B cell (primary cell): ENCODE measurements at regions not wholly inside any gene's neighbourhood (a gene's known extent, or its start where the extent isn't known, plus 50 kb on each side); places are given as distances from the start of the nearest gene placed in this dataset.

Experiments used
- ATAC-seq: fragments of 200-7000 bp; cut with Tn5 transposase; one replicate; pipeline ENCODE4 v1.10.0; 2021; ENCODE audit warnings: low read depth, mild to moderate bottlenecking, moderate number of reproducible peaks, moderate library complexity
- CTCF ChIA-PET: fragments of 350-600 bp; sonication (Branson Sonifier 250); formaldehyde crosslinking; loops from one replicate; lab custom pipeline; 2021; ENCODE audit warnings: antibody characterized with exemption, inconsistent platforms; lab: Charles Lee
- POLR2A ChIA-PET: fragments of 350-600 bp; sonication (Branson Sonifier 250); formaldehyde crosslinking; loops from one replicate; lab custom pipeline; 2021; ENCODE audit warnings: antibody characterized with exemption; lab: Charles Lee
- DNase-seq: peaks from one replicate; pipeline ENCODE4 v3.0.0; 2013
- H2AFZ ChIP-seq: 2 replicates; pipeline ENCODE4 v1.6.1; 2012; ENCODE audit warnings: mild to moderate bottlenecking, low read depth, low read length; ENCODE audit not compliant: insufficient read depth, poor library complexity, severe bottlenecking
- H3K27ac ChIP-seq, 2 donors: 1 replicate in 1 of 2; 2 replicates in 1 of 2; pipeline ENCODE4 v1.5.1; 2012 to 2013; ENCODE audit warnings: low read length in 2 of 2, mild to moderate bottlenecking in 2 of 2, moderate library complexity in 1 of 2
- H3K27me3 ChIP-seq, 4 experiments: fragments of 200-600 bp in 1 of 4; sonication (generic) in 1 of 4; replicated peaks in 1 of 4; 1 replicate in 2 of 4; 2 replicates in 2 of 4; pipeline versions ENCODE4 v1.6.1 to v1.7.0; 2013 to 2016; ENCODE audit warnings: low read length in 3 of 4, mild to moderate bottlenecking in 2 of 4, mixed read lengths in 1 of 4, moderate library complexity in 1 of 4; ENCODE audit not compliant: insufficient read depth in 4 of 4, control insufficient read depth in 3 of 4; ENCODE audit errors: control extremely low read depth in 1 of 4
- H3K36me3 ChIP-seq, 2 experiments: replicated peaks in 1 of 2; 1 replicate in 1 of 2; 2 replicates in 1 of 2; pipeline versions ENCODE4 v1.6.1 to v1.7.1; 2013; ENCODE audit warnings: low read length in 1 of 2; ENCODE audit not compliant: insufficient read depth in 2 of 2, control insufficient read depth in 1 of 2; ENCODE audit errors: control extremely low read depth in 1 of 2, extremely low read depth in 1 of 2
- H3K4me1 ChIP-seq, 2 donors: fragments of 200-600 bp in 1 of 2; sonication (generic) in 1 of 2; 1 replicate in 1 of 2; 2 replicates in 1 of 2; pipeline versions ENCODE4 v1.5.1 to v1.6.1; 2013 to 2017; ENCODE audit warnings: low read length in 2 of 2; ENCODE audit not compliant: control insufficient read depth in 2 of 2, insufficient read depth in 2 of 2
- H3K4me2 ChIP-seq: replicated peaks from 2 replicates; pipeline ENCODE3; 2012; ENCODE audit warnings: mild to moderate bottlenecking, low read depth, low read length; ENCODE audit not compliant: poor library complexity, severe bottlenecking
- H3K4me3 ChIP-seq, 5 experiments: fragments of 200-600 bp in 1 of 5; sonication (generic) in 1 of 5; 1 replicate in 3 of 5; 2 replicates in 2 of 5; pipeline versions ENCODE4 v1.5.1 to v1.7.0; 2011 to 2016; ENCODE audit warnings: low read length in 4 of 5, mild to moderate bottlenecking in 4 of 5, low read depth in 2 of 5, control low read depth in 1 of 5, moderate library complexity in 1 of 5; ENCODE audit not compliant: insufficient read depth in 1 of 5; ENCODE audit errors: control extremely low read depth in 1 of 5, extremely low read depth in 1 of 5
- H3K79me2 ChIP-seq: fragments of 200-600 bp; sonication (generic); one replicate; pipeline ENCODE4 v1.6.0; 2016; ENCODE audit warnings: low read length; ENCODE audit not compliant: control insufficient read depth, insufficient read depth
- H3K9ac ChIP-seq: fragments of 200-600 bp; sonication (generic); 2 replicates; pipeline ENCODE4 v1.6.1; 2017; ENCODE audit warnings: mild to moderate bottlenecking, low read length, moderate library complexity
- H3K9me3 ChIP-seq, 3 donors: one replicate each; pipeline versions ENCODE4 v1.6.1 to v1.7.1; 2013; ENCODE audit warnings: low read length in 2 of 3; ENCODE audit not compliant: control insufficient read depth in 2 of 3, insufficient read depth in 1 of 3; ENCODE audit errors: control extremely low read depth in 1 of 3
- H4K20me1 ChIP-seq: 2 replicates; pipeline ENCODE4 v1.6.0; 2012; ENCODE audit warnings: mild to moderate bottlenecking, low read length; ENCODE audit not compliant: insufficient read depth, control insufficient read depth, poor library complexity, severe bottlenecking
- H3K27ac Mint-ChIP-seq: one replicate; pipeline ENCODE4 v1.8.0; 2021; ENCODE audit warnings: mixed read lengths
- H3K27me3 Mint-ChIP-seq: one replicate; pipeline ENCODE4 v1.8.0; 2021; ENCODE audit warnings: mixed read lengths
- H3K4me1 Mint-ChIP-seq: one replicate; pipeline ENCODE4 v1.8.0; 2021; ENCODE audit warnings: mixed read lengths
- H3K4me3 Mint-ChIP-seq: one replicate; pipeline ENCODE4 v1.8.0; 2021; ENCODE audit warnings: mixed read lengths
- H3K9me3 Mint-ChIP-seq: one replicate; pipeline ENCODE4 v1.8.0; 2022; ENCODE audit warnings: mixed read lengths; ENCODE audit not compliant: insufficient read depth
- EZH2 ChIP-seq: IDR thresholded peaks from 2 replicates; pipeline ENCODE4 v1.6.1; 2012; ENCODE audit warnings: borderline replicate concordance, low read depth, mild to moderate bottlenecking, moderate library complexity, low read length; ENCODE audit not compliant: insufficient read depth, poor library complexity, severe bottlenecking
- WGBS: methylation state at CpG from one replicate; pipeline ENCODE4 v1.1.5; 2013; ENCODE audit warnings: missing lambda C conversion rate; ENCODE audit not compliant: insufficient coverage; 5-methylcytosine and 5-hydroxymethylcytosine counted together
- intact Hi-C: fragments of 100-400 bp; cut with micrococcal nuclease; formaldehyde crosslinking; loops from one replicate; pipeline ENCODE4 v1.10.0; 2022
- TF ChIP-seq, protein P1 (sequence below): fragments of 200-600 bp; IDR thresholded peaks from one replicate; pipeline ENCODE4 v1.8.0; 2022; ENCODE audit warnings: antibody characterized with exemption, mild to moderate bottlenecking

DNA sequence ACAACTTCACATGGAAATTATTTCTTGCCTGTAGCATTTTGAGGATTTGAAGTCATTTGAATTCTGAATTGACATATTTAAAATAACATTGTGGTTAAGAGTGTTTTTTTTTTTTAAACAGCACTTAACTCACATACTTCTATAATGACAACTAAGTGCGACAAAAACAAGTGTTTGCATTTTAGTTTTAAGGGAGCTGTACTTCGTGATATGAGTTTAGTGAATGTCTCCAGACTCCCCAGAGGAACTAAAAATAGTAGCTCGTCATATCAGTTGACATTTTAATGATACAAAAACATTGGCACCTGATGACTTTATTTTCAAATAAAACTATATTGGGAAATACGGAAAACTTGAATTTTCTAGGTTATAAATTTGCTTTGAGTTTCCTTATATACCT, 389.6 kb upstream of the MON1B start:
- Mint-ChIP-seq H3K27me3 (no peaks in the 10 kb centered on the region), H3K27ac (no peak overlapping the region), H3K9me3 (peaks cover 2% of the 10 kb centered on the region), H3K4me1 (no peaks in the 10 kb centered on the region), H3K4me3 (no peak overlapping the region)
- Histone ChIP-seq H3K4me3 (no peak overlapping the region), H3K79me2 (no peaks in the 10 kb centered on the region), H2AFZ (no peak overlapping the region), H3K36me3 (no peaks in the 10 kb centered on the region), H3K27ac (no peak overlapping the region), H3K9me3 (no peaks in the 10 kb centered on the region), H3K4me1 (no peaks in the 10 kb centered on the region), H3K4me2 (no peak overlapping the region), H3K9ac (no peak overlapping the region), H4K20me1 (no peaks in the 10 kb centered on the region), H3K27me3 (no peaks in the 10 kb centered on the region)
- CTCF ChIA-PET: no interaction called here
- no CpG with 5 or more reads among the region's 4 CpGs for WGBS
- intact Hi-C loops: no loop called here
- POLR2A ChIA-PET: no interaction called here
- ATAC-seq (no peak), DNase-seq (no peak)
- TF ChIP-seq, protein P1, sequence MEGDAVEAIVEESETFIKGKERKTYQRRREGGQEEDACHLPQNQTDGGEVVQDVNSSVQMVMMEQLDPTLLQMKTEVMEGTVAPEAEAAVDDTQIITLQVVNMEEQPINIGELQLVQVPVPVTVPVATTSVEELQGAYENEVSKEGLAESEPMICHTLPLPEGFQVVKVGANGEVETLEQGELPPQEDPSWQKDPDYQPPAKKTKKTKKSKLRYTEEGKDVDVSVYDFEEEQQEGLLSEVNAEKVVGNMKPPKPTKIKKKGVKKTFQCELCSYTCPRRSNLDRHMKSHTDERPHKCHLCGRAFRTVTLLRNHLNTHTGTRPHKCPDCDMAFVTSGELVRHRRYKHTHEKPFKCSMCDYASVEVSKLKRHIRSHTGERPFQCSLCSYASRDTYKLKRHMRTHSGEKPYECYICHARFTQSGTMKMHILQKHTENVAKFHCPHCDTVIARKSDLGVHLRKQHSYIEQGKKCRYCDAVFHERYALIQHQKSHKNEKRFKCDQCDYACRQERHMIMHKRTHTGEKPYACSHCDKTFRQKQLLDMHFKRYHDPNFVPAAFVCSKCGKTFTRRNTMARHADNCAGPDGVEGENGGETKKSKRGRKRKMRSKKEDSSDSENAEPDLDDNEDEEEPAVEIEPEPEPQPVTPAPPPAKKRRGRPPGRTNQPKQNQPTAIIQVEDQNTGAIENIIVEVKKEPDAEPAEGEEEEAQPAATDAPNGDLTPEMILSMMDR: no peak
- no peak for TF ChIP-seq EZH2

- intact Hi-C loops: no loop called here
- no peak overlapping the region for H3K4me3 ChIP-seq
- H3K9ac ChIP-seq: no peak overlapping the region
- ChIA-PET POLR2A (no interaction called here), CTCF (interaction anchor here (1.3 kb wide), 1 partner anchor 11 kb away, joined by 3 read pairs; no protein-coding TSS in a partner anchor)
- H3K36me3 ChIP-seq: no peaks in the 10 kb centered on the region
- H3K4me2 ChIP-seq: no peak overlapping the region
- H3K79me2 ChIP-seq: no peaks in the 10 kb centered on the region
- no peaks in the 10 kb centered on the region for H3K9me3 ChIP-seq
- no peaks in the 10 kb centered on the region for H4K20me1 ChIP-seq
- ATAC-seq (no peak), DNase-seq (no peak)
- H3K4me1 Mint-ChIP-seq: no peaks in the 10 kb centered on the region
- no peaks in the 10 kb centered on the region for H3K27me3 Mint-ChIP-seq
- no peaks in the 10 kb centered on the region for H3K27me3 ChIP-seq
- TF ChIP-seq, protein P1: no peak
- no peak for TF ChIP-seq EZH2
- H3K27ac ChIP-seq: no peak overlapping the region
- no peaks in the 10 kb centered on the region for H3K4me1 ChIP-seq
- H2AFZ ChIP-seq: no peak overlapping the region
- H3K9me3 Mint-ChIP-seq: no peaks in the 10 kb centered on the region
- H3K27ac Mint-ChIP-seq: no peak overlapping the region
- no peak overlapping the region for H3K4me3 Mint-ChIP-seq
- WGBS: no CpG with 5 or more reads among the region's 2 CpGs
Observed at GRCh38 chr16:76816475-76816874, 374.5 kb upstream of the MON1B start.
